Loucy (cell line): ENCODE measurements at regions not wholly inside any gene's neighbourhood (a gene's known extent, or its start where the extent isn't known, plus 50 kb on each side); places are given as distances from the start of the nearest gene placed in this dataset.

ENCODE experiments used
- EZH2phosphoT487 ChIP-seq: fragments of 200-600 bp; IDR thresholded peaks from 2 replicates; pipeline ENCODE4 v1.6.1; 2018; ENCODE audit warnings: antibody characterized with exemption, mild to moderate bottlenecking, moderate library complexity, borderline replicate concordance
- TF ChIP-seq, protein P1 (sequence below): fragments of 200-600 bp; sonication (generic); conservative IDR thresholded peaks from 2 replicates; pipeline ENCODE4 v1.5.1; 2014; ENCODE audit warnings: mild to moderate bottlenecking, antibody characterized with exemption, low read length

DNA sequence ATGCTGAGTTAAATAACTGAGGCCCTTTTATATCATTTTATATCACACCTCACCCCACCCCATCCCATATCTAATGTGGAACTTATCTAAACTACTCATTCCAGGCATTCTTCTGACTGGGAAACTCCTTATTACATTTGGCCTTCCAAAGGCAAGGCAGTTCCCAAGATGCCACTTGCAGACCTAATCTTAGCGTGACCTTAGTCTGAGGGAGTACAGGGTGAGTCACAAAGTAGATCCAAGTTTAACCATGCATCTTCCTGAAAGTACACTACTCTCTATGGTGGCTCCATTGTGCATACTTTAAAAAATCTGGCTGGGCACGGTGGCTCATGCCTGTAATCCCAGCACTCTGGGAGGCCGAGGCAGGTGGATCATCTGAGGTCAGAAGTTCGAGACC lies 353.6 kb upstream of the C1orf87 start:
- TF ChIP-seq, protein P1, sequence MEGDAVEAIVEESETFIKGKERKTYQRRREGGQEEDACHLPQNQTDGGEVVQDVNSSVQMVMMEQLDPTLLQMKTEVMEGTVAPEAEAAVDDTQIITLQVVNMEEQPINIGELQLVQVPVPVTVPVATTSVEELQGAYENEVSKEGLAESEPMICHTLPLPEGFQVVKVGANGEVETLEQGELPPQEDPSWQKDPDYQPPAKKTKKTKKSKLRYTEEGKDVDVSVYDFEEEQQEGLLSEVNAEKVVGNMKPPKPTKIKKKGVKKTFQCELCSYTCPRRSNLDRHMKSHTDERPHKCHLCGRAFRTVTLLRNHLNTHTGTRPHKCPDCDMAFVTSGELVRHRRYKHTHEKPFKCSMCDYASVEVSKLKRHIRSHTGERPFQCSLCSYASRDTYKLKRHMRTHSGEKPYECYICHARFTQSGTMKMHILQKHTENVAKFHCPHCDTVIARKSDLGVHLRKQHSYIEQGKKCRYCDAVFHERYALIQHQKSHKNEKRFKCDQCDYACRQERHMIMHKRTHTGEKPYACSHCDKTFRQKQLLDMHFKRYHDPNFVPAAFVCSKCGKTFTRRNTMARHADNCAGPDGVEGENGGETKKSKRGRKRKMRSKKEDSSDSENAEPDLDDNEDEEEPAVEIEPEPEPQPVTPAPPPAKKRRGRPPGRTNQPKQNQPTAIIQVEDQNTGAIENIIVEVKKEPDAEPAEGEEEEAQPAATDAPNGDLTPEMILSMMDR, result no peak
- no peak for TF ChIP-seq EZH2phosphoT487
